GM19351 (cell line): ENCODE measurements at regions not wholly inside any gene's neighbourhood (a gene's known extent, or its start where the extent isn't known, plus 50 kb on each side); places are given as distances from the start of the nearest gene placed in this dataset.
A peak's percentile ranks its signal among the peaks of the same experiment; 100 is the strongest.
"Not testable (repeated sequence)": the region's sequence is repeated elsewhere in the genome, so short reads cannot be mapped to it uniquely, and the experiment has no call there.

ENCODE experiments used
- ATAC-seq: cut with Tn5 transposase; IDR thresholded peaks from one replicate; pipeline ENCODE4 v1.9.1; 2021; ENCODE audit warnings: mild to moderate bottlenecking, moderate library complexity; ENCODE audit not compliant: unreplicated experiment

- ATAC-seq = no peak
These were observed 158.4 kb upstream of the SRD5A2 start for GRCh38 chr2:31739161-31739560.

DNA sequence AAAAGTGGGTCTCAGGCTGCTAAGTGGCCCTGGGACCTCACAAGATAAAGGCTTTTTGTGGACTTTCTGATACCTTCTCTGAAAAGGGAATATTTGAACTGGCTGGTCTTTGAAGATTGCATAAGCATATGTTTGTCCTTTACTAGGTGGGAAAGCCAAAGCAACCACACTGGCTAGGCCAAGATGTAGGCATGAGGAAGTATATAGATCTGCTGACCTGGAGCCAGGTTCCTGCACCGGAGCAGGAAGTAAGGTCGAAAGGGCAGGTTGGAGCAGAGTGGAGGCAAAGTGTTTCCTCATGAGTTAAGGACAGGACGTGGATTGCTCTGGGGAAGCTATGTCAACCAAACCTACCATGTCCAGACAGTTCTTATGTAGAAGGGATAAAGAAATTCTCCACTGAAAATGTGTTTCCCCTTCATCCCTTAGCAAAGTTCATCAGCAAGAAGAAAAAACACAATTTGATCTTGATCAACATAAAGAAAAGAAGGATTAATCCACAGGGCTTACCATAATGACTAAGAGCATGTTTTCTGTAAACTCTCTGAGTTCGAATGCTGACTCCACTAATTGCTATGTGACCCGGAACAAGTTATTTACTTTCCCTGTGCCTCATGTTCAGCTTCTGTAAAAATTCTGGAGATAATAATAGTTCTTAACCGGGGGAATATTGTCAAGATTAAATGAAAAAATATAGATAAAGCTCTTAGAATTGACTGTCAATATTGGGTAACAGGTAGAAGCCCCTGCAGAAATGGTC, 156.1 kb upstream of the SRD5A2 start:
- ATAC-seq = no peak

DNA sequence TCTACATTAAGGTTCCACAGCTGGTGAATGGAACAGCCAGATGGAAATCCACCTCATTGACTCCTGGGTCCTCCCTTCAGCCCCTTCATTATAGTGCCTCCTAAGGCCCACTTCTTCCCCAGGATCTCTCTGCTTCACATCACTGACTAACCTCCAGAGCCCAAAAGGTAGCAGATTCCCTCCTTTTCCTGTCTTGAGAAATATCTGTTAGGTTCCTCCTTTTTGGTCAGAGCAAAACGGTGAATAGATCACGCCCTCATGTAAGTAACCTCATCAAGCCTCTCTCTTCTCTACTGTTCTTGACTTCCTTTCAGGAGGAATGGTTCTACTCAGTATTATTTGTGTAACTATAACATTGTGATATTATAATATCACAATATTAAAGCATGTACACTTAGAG, 155.0 kb upstream of the SRD5A2 start:
- no peak for ATAC-seq

- peak; percentile 57 for ATAC-seq
These were observed 148.8 kb upstream of the SRD5A2 start for GRCh38 chr2:31729442-31730092.

DNA sequence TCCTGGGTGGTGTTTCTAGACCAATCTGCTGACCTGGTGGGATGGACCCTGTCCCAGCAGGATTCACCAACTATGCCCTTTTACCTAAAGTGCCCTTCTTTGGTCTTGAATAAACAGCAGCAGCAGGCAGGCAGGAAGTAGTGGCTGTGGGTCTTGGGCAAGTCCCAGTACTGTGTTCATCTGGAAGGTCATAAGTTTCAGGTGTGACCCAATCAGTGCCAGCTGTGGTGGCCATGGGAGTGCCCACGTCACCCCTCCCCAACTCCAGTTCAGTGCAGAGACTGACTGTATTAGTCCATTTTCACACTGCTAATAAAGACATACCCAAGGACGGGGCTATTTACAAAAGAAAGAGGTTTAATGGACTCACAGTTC, 148.3 kb upstream of the SRD5A2 start:
- ATAC-seq = no peak

- ATAC-seq = no peak
These were observed 147.8 kb upstream of the SRD5A2 start for GRCh38 chr2:31728406-31729064.

- ATAC-seq = no peak
These were observed 145.7 kb upstream of the SRD5A2 start for GRCh38 chr2:31726457-31726856.

- no peak for ATAC-seq
These were observed 144.7 kb upstream of the SRD5A2 start for GRCh38 chr2:31725444-31725843.

GRCh38 chr2:31711737-31712136, 131.0 kb upstream of the SRD5A2 start:
- no peak for ATAC-seq

DNA sequence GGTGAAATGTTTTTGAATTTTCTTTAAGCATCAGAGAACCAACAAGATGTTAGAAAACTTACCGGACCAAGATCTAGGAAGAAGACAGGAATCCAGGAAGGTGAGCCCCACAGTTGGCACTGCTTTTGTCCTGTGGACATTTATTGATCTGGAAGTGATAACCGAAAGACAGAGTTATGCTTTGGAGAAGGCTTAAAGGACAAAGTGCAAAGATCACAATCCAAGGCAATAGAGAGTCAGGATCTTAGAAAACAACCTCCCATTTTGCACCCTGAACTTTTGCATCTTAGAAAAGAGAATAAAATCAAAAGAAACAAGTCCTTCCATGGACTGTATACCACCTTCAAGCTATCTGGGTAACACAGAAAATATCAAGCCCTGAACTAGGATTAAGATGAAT, 129.4 kb upstream of the SRD5A2 start:
- ATAC-seq = no peak

DNA sequence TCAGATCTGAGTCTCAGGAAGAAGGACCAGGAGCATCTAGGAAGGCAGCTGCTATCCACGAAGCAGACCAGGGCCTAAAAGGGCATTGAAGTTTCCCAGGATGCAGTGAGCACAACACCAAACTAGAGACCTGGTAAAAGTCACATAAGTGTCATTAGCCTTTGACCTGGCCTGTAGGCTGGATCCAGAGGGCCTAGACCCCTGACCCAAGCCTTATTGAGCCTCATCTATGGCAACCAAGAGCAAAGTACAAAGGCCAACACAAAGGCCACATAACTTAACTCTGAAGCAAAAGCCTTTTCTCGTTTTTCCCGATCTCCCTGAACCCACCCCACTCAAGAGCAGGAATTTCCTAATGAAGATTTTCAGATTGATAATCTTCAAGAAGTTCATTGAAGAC, 127.3 kb upstream of the SRD5A2 start:
- no peak for ATAC-seq

DNA sequence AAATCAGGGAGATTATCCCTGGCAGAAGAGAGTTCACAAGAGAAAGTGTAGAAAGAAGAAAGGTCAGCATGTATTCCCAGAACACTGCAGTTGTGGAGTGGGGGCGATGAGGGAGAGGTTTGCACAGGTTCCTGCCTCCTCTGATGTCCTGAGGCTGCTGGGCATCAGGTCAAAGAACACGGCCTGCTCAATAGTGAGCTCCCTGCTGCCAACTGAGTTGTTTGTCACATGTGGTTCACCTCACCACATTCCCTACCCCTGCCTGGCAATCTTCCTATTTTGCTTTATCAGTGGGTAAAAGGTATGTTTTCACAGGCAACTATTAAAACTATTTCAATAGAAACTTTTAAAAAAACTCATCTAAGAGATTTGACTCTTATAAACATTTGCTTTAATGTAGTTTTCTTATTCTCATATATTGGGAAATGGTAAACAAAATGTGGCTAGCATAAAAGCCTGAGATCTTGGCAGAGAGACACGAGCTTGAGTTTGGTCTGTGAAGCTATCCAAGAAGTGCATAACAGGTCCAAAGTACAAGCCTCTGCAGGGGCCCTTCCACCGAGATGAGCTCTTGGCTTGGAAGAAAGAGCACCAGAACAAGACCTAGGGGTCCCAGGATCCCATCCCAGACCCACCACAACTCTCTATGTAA, 123.9 kb upstream of the SRD5A2 start:
- ATAC-seq = no peak

DNA sequence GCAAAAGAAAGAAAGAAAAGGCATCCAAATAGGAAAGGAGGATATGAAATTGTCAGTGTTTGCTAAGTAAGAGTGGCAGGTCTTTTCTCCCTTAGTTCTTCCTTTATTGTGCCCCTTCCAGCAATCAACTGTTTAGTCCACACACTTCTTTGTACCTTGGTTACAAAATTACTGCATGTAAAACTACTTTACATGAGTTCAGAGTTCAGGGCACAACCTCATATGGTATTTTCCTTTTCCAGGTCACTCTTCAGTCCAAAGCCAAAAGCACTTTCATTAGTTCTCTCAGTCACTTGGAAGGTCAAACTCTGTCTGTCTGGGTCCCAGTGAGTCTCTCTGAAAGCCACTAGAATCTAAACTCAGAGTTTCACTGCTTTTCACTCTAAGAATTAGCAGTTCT, 122.5 kb upstream of the SRD5A2 start:
- no peak for ATAC-seq

DNA sequence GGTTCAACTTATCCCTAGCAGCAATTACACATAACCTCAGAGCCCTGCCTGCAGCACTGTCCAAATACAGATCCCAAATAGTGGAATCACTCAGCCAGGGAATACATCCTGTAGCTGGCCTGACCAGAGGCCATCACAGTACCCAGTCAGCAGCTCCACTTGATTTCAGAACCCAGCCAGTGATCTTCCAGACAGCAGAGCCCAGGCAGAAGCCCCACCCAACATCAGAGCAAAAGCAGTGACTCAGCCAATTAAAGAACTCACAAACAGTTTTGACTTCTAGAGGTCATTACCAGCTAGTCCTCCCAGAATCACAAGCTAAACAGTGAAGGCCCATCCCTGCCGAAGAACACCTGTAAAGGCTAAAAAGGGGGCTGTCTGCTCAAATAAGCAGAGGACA, 118.0 kb upstream of the SRD5A2 start:
- no peak for ATAC-seq

DNA sequence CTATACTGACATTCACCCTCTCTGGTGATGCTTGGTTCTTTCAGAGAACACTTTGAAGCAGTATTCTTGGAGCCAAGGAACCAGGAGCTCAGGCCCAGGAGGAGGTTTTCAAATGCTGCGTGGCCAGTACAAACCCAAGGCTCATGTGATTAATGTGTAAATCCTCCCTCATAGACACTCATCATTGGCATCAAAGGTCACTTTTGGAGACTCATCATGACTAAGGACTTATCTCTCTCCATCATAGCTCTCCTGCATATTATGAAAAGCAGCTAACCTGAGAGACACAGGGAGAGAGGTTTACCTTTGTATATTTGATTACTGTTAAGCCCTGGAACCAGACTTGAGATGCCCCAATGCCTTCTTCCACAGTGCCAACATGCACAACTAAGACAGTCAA, 115.3 kb upstream of the SRD5A2 start:
- ATAC-seq = no peak

DNA sequence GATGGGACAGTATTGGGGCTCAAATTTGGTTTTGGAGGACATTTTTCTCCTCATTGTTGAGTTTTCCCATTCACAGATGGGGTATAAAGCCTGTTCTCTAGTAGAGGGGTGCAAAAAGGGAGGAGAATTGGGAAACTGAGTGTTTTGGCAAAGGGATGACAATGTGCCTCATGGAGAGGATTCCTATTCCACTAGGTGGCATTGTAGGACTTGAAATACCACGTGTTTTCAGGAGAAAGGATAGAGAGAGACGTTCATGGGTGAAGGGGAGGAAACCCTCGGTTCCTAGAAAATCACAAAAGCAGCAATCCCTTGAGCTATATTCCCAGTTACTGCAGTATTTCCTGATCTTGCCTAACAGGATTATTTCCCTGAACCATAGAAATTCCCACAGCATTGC, 113.7 kb upstream of the SRD5A2 start:
- ATAC-seq = no peak

DNA sequence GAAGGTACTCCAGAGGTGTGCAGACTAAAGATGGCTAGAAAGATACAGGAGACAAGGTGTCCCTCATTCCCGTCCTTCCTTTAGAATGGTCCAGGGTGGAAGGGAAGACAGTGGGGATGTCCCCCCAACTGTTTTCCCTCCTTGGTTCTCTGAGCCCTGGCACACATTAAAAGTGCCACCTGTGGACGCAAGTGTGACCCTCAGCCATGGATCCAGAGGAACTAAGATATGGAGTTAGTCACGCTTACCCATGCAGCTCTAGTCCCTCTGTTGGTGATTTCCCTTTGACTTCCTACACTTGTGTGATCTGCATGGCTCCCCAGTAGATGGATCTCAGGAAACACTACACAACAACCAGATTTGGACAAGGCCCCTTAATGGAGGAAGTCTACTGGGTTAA, 113.1 kb upstream of the SRD5A2 start:
- no peak for ATAC-seq

GRCh38 chr2:31688282-31688681, 107.5 kb upstream of the SRD5A2 start:
- ATAC-seq = no peak

GRCh38 chr2:31683506-31683905, 102.8 kb upstream of the SRD5A2 start:
- not testable (repeated sequence) for ATAC-seq

- ATAC-seq = no peak
These were observed 94.8 kb upstream of the SRD5A2 start for GRCh38 chr2:31675485-31675901.

GRCh38 chr2:31674446-31674845, 93.7 kb upstream of the SRD5A2 start:
- ATAC-seq = no peak

DNA sequence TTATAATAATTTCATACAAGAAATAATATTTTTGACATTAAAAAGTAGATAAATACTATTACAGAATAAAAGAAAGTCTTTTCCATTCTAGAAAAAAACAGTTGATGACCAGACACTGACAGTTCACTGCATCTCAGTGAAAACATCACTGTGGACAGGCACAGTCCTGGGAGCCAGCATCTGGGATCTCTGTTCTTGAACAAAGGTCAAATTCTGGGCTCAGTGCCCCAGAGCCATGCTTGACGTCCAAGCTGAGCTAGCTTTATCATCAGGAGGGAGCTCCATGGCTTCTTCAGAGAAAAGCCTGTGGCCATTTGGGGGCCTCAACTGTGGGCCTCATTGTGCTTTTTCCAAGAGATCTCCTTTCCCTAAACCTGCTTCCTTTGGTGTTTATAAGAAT, 86.1 kb upstream of the SRD5A2 start:
- ATAC-seq = no peak
